Ovary (tissue), 3 donors: ENCODE measurements at regions not wholly inside any gene's neighbourhood (a gene's known extent, or its start where the extent isn't known, plus 50 kb on each side); places are given as distances from the start of the nearest gene placed in this dataset.

Experiments
- CTCF ChIP-seq, 3 donors: fragments of 450-650 bp in 2 of 3; fragments of 200-600 bp in 1 of 3; IDR thresholded peaks; one replicate each; pipeline versions ENCODE4 v1.5.1 to v1.8.0; 2016 to 2022; ENCODE audit warnings: antibody characterized with exemption in 3 of 3, mild to moderate bottlenecking in 1 of 3
- EP300 ChIP-seq: sonication (generic); formaldehyde crosslinking; IDR thresholded peaks from one replicate; pipeline ENCODE4 v1.6.1; 2017; ENCODE audit warnings: antibody characterized with exemption
- POLR2A ChIP-seq: fragments of 450-650 bp; IDR thresholded peaks from one replicate; pipeline ENCODE4 v1.6.1; 2017; ENCODE audit warnings: antibody characterized with exemption, mild to moderate bottlenecking, moderate library complexity
- donor health status: DM: no; HTN: no; CAD: no.

DNA sequence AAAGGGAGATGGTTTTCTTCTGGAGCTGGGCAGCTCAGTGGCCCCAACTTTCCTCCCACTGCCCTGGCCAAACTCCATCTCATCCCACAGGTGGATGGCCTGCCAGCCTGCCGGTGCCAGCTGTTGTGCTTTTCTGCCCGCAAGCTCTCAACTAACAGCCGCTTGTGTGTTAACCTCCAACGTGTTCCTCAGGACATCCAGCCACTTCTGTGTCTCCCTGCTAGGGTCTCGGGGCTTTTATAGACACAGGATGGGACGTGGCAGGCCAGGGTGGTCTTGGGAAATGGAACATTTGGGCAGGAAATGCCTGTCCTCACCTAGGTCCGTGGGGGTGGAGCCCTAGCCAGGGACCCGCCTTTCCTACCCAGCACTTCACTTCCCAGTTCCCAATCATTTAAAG, 171.1 kb upstream of the RGS17 start:
- TF ChIP-seq CTCF (IDR thresholded peaks at IDR 0.05), result no peak
- no peak for TF ChIP-seq POLR2A
- no peak for TF ChIP-seq EP300
